Endothelial cell of umbilical vein (primary cell): ENCODE measurements at regions not wholly inside any gene's neighbourhood (a gene's known extent, or its start where the extent isn't known, plus 50 kb on each side); places are given as distances from the start of the nearest gene placed in this dataset.

Source experiments
- BruUV-seq: library from RNA; stranded (reverse); fragments of 400-500 nt; replicated peaks from 2 replicates; lab custom pipeline; 2021; lab: Mats Ljungman, UMichigan
- CTCF ChIA-PET: fragments of 300-600, 350-600 bp; sonication (Branson Sonifier 250); formaldehyde crosslinking; loops from one replicate; lab custom pipeline; 2021; ENCODE audit warnings: antibody characterized with exemption, inconsistent platforms; lab: Charles Lee
- POLR2A ChIA-PET: fragments of 300-600, 350-600 bp; sonication (Branson Sonifier 250); formaldehyde crosslinking; loops from one replicate; lab custom pipeline; 2021; ENCODE audit warnings: antibody characterized with exemption, inconsistent platforms; lab: Charles Lee
- DNase-seq: peaks from one replicate; pipeline ENCODE4 v3.0.0-alpha.2; 2011; ENCODE audit warnings: low read depth, low spot score
- FAIRE-seq: peaks from 2 replicates; lab custom pipeline; 2011; peaks lifted over from hg19 to GRCh38; lab: Jason Lieb, UNC
- H2AFZ ChIP-seq: 2 replicates; pipeline ENCODE4 v1.6.0; 2012; ENCODE audit warnings: low read depth, low read length, control low read depth, inconsistent platforms
- H3K27ac ChIP-seq: 2 replicates; pipeline ENCODE4 v1.5.1; 2011; ENCODE audit warnings: low read depth, mild to moderate bottlenecking, control low read depth, low read length, moderate library complexity; ENCODE audit not compliant: insufficient read depth
- H3K27me3 ChIP-seq, 2 experiments: 2 replicates each; pipeline versions ENCODE4 v1.6.0 to v1.6.1; 2011; ENCODE audit warnings: low read length in 2 of 2, mixed read lengths in 1 of 2; ENCODE audit not compliant: control insufficient read depth in 2 of 2, insufficient read depth in 2 of 2
- H3K36me3 ChIP-seq, 2 experiments: 2 replicates in 1 of 2; 3 replicates in 1 of 2; pipeline ENCODE4 v1.5.1; 2011; ENCODE audit warnings: low read length in 2 of 2, mild to moderate bottlenecking in 1 of 2, moderate library complexity in 1 of 2; ENCODE audit not compliant: control insufficient read depth in 2 of 2, insufficient read depth in 2 of 2; ENCODE audit errors: extremely low read depth in 1 of 2
- H3K4me1 ChIP-seq: 3 replicates; pipeline ENCODE4 v1.5.1; 2011; ENCODE audit warnings: mild to moderate bottlenecking, low read length; ENCODE audit not compliant: control insufficient read depth, insufficient read depth; ENCODE audit errors: extremely low read depth
- H3K4me2 ChIP-seq: 2 replicates; pipeline ENCODE4 v1.6.1; 2011; ENCODE audit warnings: low read length, control low read depth, mixed read lengths; ENCODE audit not compliant: insufficient read depth
- H3K4me3 ChIP-seq, 3 experiments: fragments of 200-600 bp in 1 of 3; sonication (generic), shearing (Covaris generic) in 1 of 3; replicated peaks in 1 of 3; 2 replicates each; pipeline ENCODE4 v1.5.1; 2011 to 2016; ENCODE audit warnings: control low read depth in 3 of 3, low read length in 3 of 3, mild to moderate bottlenecking in 2 of 3, inconsistent platforms in 1 of 3, low read depth in 1 of 3, moderate library complexity in 1 of 3; ENCODE audit not compliant: insufficient read depth in 1 of 3
- H3K79me2 ChIP-seq: 2 replicates; pipeline ENCODE4 v1.6.0; 2012; ENCODE audit warnings: low read length, inconsistent platforms; ENCODE audit not compliant: control insufficient read depth, insufficient read depth
- H3K9ac ChIP-seq: replicated peaks from 2 replicates; pipeline ENCODE3; 2011; ENCODE audit warnings: low read length, control low read depth; ENCODE audit not compliant: insufficient read depth; ENCODE audit errors: extremely low read depth
- H3K9me1 ChIP-seq: replicated peaks from 3 replicates; pipeline ENCODE4 v1.6.0; 2011; ENCODE audit warnings: mild to moderate bottlenecking, low read length; ENCODE audit not compliant: control insufficient read depth, insufficient read depth; ENCODE audit errors: extremely low read depth
- H3K9me3 ChIP-seq: replicated peaks from 2 replicates; pipeline ENCODE4 v1.5.1; 2012; ENCODE audit warnings: low read length, inconsistent platforms; ENCODE audit not compliant: control insufficient read depth, insufficient read depth
- H4K20me1 ChIP-seq: replicated peaks from 2 replicates; pipeline ENCODE3; 2011; ENCODE audit warnings: mild to moderate bottlenecking, low read length; ENCODE audit not compliant: control insufficient read depth, insufficient read depth; ENCODE audit errors: extremely low read depth
- CTCF ChIP-seq, 2 donors: IDR thresholded peaks; 1 replicate in 1 of 2; 2 replicates in 1 of 2; pipeline ENCODE4 v1.5.1; 2011; ENCODE audit warnings: low read length in 2 of 2, mild to moderate bottlenecking in 2 of 2, moderate library complexity in 2 of 2, control low read depth in 1 of 2, inconsistent platforms in 1 of 2, low read depth in 1 of 2; ENCODE audit not compliant: insufficient read depth in 1 of 2; ENCODE audit errors: extremely low read depth in 1 of 2
- EZH2 ChIP-seq: IDR thresholded peaks from 2 replicates; pipeline ENCODE4 v1.6.1; 2012; ENCODE audit warnings: borderline replicate concordance, low read depth, mild to moderate bottlenecking, moderate library complexity, low read length, inconsistent platforms; ENCODE audit not compliant: severe bottlenecking
- FOS ChIP-seq: IDR thresholded peaks from 2 replicates; pipeline ENCODE4 v1.6.1; 2011; ENCODE audit warnings: mild to moderate bottlenecking, low read length, moderate library complexity, borderline replicate concordance; ENCODE audit not compliant: insufficient read depth
- GATA2 ChIP-seq: IDR thresholded peaks from 2 replicates; pipeline ENCODE4 v1.7.0; 2011; ENCODE audit warnings: low read depth, mild to moderate bottlenecking, moderate library complexity, mixed read lengths, low read length; ENCODE audit not compliant: insufficient read length, insufficient read depth
- JUN ChIP-seq: IDR thresholded peaks from 2 replicates; pipeline ENCODE4 v1.6.1; 2011; ENCODE audit warnings: borderline replicate concordance, low read depth; ENCODE audit not compliant: insufficient read length, insufficient read depth
- MAX ChIP-seq: IDR thresholded peaks from 2 replicates; pipeline ENCODE4 v1.6.1; 2011; ENCODE audit not compliant: insufficient read depth, insufficient read length
- MYC ChIP-seq: IDR thresholded peaks from one replicate; pipeline ENCODE4 v1.6.1; 2011; ENCODE audit warnings: mild to moderate bottlenecking, low read depth, low read length
- POLR2A ChIP-seq: IDR thresholded peaks from 2 replicates; pipeline ENCODE4 v1.6.1; 2012; ENCODE audit warnings: low read depth, mild to moderate bottlenecking, control low read depth, low read length
- POLR2AphosphoS5 ChIP-seq: IDR thresholded peaks from 2 replicates; pipeline ENCODE4 v1.6.1; 2012; ENCODE audit warnings: low read depth, mild to moderate bottlenecking, control low read depth, low read length, moderate library complexity; ENCODE audit not compliant: insufficient read depth
- dilution Hi-C: fragments of 300-500 bp; cut with MboI; formaldehyde crosslinking; loops from one replicate; pipeline ENCODE4 v1.15.0; 2019; ENCODE audit warnings: low sequenced_read_pairs; ENCODE audit not compliant: extremely low pct_ligation_motif_present
- intact Hi-C: fragments of 100-400 bp; cut with micrococcal nuclease; formaldehyde crosslinking; loops from one replicate; pipeline ENCODE4 v1.10.0; 2022

- no peaks in the 10 kb centered on the region for H3K27me3 ChIP-seq
- TF ChIP-seq MAX, result no peak
- no peak for TF ChIP-seq MYC
- no peak for TF ChIP-seq POLR2AphosphoS5
- TF ChIP-seq JUN, result no peak
- TF ChIP-seq POLR2A, result no peak
- FAIRE-seq (no peak), DNase-seq (no peak)
- no peak overlapping the region for H2AFZ ChIP-seq
- ChIA-PET CTCF (no interaction called here), POLR2A (no interaction called here)
- dilution Hi-C loops (no loop called here), intact Hi-C loops (no loop called here)
- H3K9ac ChIP-seq, result no peak overlapping the region
- no TSS peak for BruUV-seq
- no peak overlapping the region for H3K4me3 ChIP-seq
- H4K20me1 ChIP-seq, result no peaks in the 10 kb centered on the region
- no peak overlapping the region for H3K27ac ChIP-seq
- no peaks in the 10 kb centered on the region for H3K36me3 ChIP-seq
- H3K9me1 ChIP-seq, result no peaks in the 10 kb centered on the region
- no peaks in the 10 kb centered on the region for H3K9me3 ChIP-seq
- H3K4me2 ChIP-seq, result no peak overlapping the region
- no peaks in the 10 kb centered on the region for H3K4me1 ChIP-seq
- no peaks in the 10 kb centered on the region for H3K79me2 ChIP-seq
These were observed 313.9 kb downstream of the HTR1A start for GRCh38 chr5:63648376-63648775.

- H3K4me1 ChIP-seq, result no peaks in the 10 kb centered on the region
- dilution Hi-C loops, result no loop called here
- DNase-seq (no peak), FAIRE-seq (no peak)
- TF ChIP-seq EZH2, result no peak
- TF ChIP-seq POLR2A, result no peak
- TF ChIP-seq JUN, result no peak
- no peak for TF ChIP-seq CTCF (IDR thresholded peaks at IDR 0.05; ENCODE audit: extremely low read depth in 1 of 2, insufficient read depth in 1 of 2, low read depth in 1 of 2, low read length in 2 of 2)
- TF ChIP-seq MAX, result no peak
- no peak for TF ChIP-seq FOS
- TF ChIP-seq GATA2, result no peak
- TF ChIP-seq MYC, result no peak
- no peak for TF ChIP-seq POLR2AphosphoS5
- H3K27me3 ChIP-seq, result no peaks in the 10 kb centered on the region
- H2AFZ ChIP-seq, result no peak overlapping the region
- POLR2A ChIA-PET, result no interaction called here
- no peak overlapping the region for H3K4me3 ChIP-seq
- H3K79me2 ChIP-seq, result no peaks in the 10 kb centered on the region
- no TSS peak for BruUV-seq
- no peaks in the 10 kb centered on the region for H3K36me3 ChIP-seq
- no peak overlapping the region for H3K4me2 ChIP-seq
- H3K9ac ChIP-seq, result no peak overlapping the region
- CTCF ChIA-PET, result no interaction called here
- no peak overlapping the region for H3K27ac ChIP-seq
- peaks cover 2% of the 10 kb centered on the region for H3K9me3 ChIP-seq
- no peaks in the 10 kb centered on the region for H4K20me1 ChIP-seq
- intact Hi-C loops, result no loop called here
- no peaks in the 10 kb centered on the region for H3K9me1 ChIP-seq
These were observed 332.2 kb downstream of the HTR1A start for GRCh38 chr5:63629951-63630630.
